ENCODE measurements at regions not wholly inside any gene's neighbourhood (a gene's known extent, or its start where the extent isn't known, plus 50 kb on each side); places are given as distances from the start of the nearest gene placed in this dataset.

DNA sequence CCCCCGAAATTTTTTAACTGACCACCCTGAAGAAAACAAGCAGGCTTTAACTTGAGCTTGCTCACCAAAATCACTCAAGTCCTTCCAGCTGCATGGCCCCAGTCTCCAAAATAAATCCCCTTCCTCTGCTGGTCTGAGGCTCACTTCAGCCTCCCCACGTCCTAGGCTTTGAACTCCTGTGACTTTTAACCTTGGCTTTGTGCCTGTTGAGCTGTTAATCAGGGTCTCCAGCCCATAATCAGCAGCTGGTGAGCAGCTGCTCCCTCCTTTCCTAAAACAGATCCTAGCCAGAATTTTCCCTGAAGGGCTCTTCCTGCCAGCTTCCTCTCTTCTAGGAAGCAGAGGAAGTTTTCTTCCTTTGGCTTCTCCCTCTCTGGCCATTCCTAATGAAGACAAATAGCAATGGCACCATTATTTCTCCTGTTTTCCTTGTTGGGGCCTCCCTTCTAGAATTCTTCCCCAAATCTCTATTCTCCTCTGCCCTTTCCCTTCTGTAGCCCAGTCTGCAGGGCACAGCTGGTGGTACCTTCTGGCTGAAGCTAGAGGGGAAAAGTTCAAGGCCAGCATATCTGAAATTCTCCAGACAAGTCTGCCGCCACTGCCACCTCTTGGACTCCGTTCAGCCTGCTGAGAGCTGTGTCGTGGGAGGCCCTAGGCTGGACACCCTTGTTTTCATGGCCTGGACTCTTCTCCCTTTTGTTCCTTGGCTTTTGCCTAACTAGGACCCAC is 152.1 kb downstream of the NOC3L start:
- intact Hi-C loops (cut with DNase I; ENCODE audit: low total_unique reads) = no loop called here
- no peak for DNase-seq (ENCODE audit: low spot score in 2 of 2)
- TF ChIP-seq, protein P1, sequence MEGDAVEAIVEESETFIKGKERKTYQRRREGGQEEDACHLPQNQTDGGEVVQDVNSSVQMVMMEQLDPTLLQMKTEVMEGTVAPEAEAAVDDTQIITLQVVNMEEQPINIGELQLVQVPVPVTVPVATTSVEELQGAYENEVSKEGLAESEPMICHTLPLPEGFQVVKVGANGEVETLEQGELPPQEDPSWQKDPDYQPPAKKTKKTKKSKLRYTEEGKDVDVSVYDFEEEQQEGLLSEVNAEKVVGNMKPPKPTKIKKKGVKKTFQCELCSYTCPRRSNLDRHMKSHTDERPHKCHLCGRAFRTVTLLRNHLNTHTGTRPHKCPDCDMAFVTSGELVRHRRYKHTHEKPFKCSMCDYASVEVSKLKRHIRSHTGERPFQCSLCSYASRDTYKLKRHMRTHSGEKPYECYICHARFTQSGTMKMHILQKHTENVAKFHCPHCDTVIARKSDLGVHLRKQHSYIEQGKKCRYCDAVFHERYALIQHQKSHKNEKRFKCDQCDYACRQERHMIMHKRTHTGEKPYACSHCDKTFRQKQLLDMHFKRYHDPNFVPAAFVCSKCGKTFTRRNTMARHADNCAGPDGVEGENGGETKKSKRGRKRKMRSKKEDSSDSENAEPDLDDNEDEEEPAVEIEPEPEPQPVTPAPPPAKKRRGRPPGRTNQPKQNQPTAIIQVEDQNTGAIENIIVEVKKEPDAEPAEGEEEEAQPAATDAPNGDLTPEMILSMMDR (IDR thresholded peaks at IDR 0.05) = no peak
- TF ChIP-seq POLR2A (IDR thresholded peaks at IDR 0.05) = no peak
- no peak overlapping the region for H3K4me3 ChIP-seq (ENCODE audit: low read depth, poor library complexity, severe bottlenecking)
- WGBS, 2 donors = 63 to 73% methylated on average over 5 of the region's 5 CpGs

DNA sequence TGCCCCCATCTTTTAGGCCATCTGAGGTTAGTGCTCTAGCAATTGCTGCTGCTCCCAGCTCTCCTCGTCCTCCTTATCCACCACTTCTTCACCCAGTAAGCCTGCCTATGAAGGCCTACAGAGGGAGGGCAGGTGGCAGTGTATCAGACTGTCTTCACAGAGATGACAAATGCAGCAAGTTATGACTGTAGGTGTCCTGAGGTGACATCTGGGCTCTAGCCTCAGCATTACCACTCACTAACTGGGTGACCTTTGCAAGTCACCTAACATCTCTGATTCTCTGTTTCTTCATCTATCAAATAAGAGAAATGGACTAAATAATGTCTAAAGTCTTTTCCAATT is 151.6 kb downstream of the NOC3L start:
- H3K4me3 ChIP-seq (ENCODE audit: low read depth, poor library complexity, severe bottlenecking) = no peak overlapping the region
- intact Hi-C loops (cut with DNase I; ENCODE audit: low total_unique reads) = no loop called here
- DNase-seq (ENCODE audit: low spot score in 2 of 2) = no peak
- 87 to 95% methylated on average over 1 of the region's 1 CpG for WGBS, 2 donors
- TF ChIP-seq, protein P1 (IDR thresholded peaks at IDR 0.05) = no peak
- TF ChIP-seq POLR2A (IDR thresholded peaks at IDR 0.05) = no peak

DNA sequence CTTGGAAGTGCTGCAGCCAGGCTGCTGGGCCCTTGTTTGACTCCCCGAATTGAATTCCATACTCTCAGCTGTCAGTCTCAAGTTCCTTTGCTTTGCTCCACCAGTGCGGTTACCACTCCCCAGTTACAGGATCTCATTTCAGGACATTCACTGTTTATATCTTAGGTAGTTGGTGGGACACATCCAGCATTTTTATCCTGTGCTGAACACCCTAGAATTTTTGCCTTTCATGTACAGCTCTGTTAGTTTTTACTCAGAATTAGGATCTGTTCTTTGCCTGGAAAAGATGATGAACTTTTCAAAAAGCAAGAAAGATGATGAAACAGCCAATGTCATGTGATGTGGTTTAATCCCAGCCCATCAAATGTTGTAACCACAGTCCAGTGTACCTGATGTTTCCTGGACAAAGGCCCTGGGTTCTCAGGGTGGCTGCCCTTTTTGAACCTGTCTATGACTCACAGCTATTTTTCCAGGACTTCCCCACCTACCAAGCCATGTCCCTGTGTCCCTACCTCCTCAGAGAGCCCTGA is 149.7 kb downstream of the NOC3L start:
- peak in 1 of 2 donors; percentile 28 for DNase-seq (ENCODE audit: low spot score in 2 of 2)
- intact Hi-C loops (cut with DNase I; ENCODE audit: low total_unique reads) = no loop called here
- 79 to 84% methylated on average over 2 of the region's 2 CpGs for WGBS, 2 donors
- TF ChIP-seq, protein P1 (IDR thresholded peaks at IDR 0.05) = no peak
- no peak for TF ChIP-seq POLR2A (IDR thresholded peaks at IDR 0.05)
- no peak overlapping the region for H3K4me3 ChIP-seq (ENCODE audit: low read depth, poor library complexity, severe bottlenecking)

DNA sequence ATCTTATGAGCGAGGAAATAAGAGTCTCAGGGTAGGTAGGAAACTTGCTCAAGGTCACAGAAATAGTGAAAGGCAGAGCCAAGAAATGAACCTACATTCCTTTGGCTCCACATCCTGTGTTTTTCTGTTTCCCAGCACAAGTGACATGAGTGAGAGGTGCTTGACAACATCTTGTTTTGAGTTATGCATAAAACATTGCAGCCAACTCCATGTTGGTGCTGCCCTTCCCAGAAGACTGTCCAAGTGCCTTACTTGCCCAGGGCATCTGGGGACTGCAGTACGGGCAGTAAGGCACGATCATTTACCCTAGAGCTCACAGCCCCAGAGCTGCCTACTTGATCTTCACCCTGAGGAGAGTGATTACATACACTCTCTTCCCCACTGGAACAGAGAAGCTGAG is 148.8 kb downstream of the NOC3L start:
- intact Hi-C loops (cut with DNase I; ENCODE audit: low total_unique reads) = no loop called here
- WGBS, 2 donors = 63 to 73% methylated on average over 3 of the region's 3 CpGs

DNA sequence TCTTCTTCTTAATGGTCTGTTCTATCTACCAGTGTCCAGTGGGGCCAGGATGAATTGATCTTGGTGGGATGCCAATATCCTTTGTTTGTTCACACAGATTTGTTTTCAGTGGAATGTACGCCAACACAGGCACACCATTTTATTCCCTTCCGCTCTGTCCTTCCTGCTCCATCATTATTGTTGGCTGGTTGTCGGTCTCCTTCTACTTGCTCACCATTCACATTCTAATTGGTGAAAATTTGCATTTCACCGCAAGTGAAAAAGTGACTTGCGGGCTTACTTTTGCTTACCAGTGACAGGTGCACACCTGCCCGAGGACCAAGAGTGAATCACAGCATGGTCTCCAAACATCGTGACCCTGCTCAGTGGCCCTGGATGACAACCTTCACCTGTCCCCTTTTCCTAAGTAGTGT is 148.3 kb downstream of the NOC3L start:
- 72 to 79% methylated on average over 7 of the region's 7 CpGs for WGBS, 2 donors
- DNase-seq (ENCODE audit: low spot score in 2 of 2) = no peak
- H3K4me3 ChIP-seq (ENCODE audit: low read depth, poor library complexity, severe bottlenecking) = no peak overlapping the region
- TF ChIP-seq POLR2A (IDR thresholded peaks at IDR 0.05) = no peak
- TF ChIP-seq, protein P1 (IDR thresholded peaks at IDR 0.05) = no peak
- intact Hi-C loops (cut with DNase I; ENCODE audit: low total_unique reads) = no loop called here

More for the DNA sequence above, 148.8 kb downstream of the NOC3L start:
- DNase-seq (ENCODE audit: low spot score in 2 of 2) = no peak
- no peak overlapping the region for H3K4me3 ChIP-seq (ENCODE audit: low read depth, poor library complexity, severe bottlenecking)
- no peak for TF ChIP-seq POLR2A (IDR thresholded peaks at IDR 0.05)
- TF ChIP-seq, protein P1 (IDR thresholded peaks at IDR 0.05) = no peak

DNA sequence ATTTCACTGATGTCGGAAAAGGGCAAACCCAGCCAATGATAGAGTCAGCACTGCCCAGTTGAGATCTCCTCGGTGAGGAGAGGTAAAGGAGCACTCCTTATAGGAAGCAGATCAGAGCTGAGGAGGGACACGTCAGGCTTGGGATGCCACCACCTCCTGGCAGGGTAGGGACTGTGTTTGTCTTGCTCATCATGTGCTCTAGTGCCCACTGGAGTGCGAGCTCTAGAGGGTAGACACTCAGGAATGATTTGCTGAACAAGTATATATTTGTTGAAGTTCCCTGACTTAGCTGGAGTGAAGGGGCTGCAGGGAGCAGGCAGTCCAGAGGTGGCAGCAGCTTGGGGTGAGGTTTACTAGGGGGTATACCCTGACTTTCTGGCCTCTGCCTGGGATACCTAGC is 146.5 kb downstream of the NOC3L start:
- TF ChIP-seq, protein P1 (IDR thresholded peaks at IDR 0.05) = no peak
- no peak for TF ChIP-seq POLR2A (IDR thresholded peaks at IDR 0.05)
- intact Hi-C loops (cut with DNase I; ENCODE audit: low total_unique reads) = no loop called here
- 87 to 91% methylated on average over 4 of the region's 4 CpGs for WGBS, 2 donors
- H3K4me3 ChIP-seq (ENCODE audit: low read depth, poor library complexity, severe bottlenecking) = no peak overlapping the region
- DNase-seq (ENCODE audit: low spot score in 2 of 2) = no peak
